ENCODE measurements at regions not wholly inside any gene's neighbourhood (a gene's known extent, or its start where the extent isn't known, plus 50 kb on each side); places are given as distances from the start of the nearest gene placed in this dataset.

GRCh38 chr1:5501206-5501930 lies 490.9 kb downstream of the NPHP4 start:
- no peaks in the 10 kb centered on the region for H3K36me3 ChIP-seq (ENCODE audit: insufficient read depth)
- Mint-ChIP-seq H3K27me3 (ENCODE audit: insufficient read depth, low read depth, poor library complexity) (peaks cover 4% of the 10 kb centered on the region), H3K36me3 (ENCODE audit: low read depth) (no peaks in the 10 kb centered on the region), H3K4me1 (no peaks in the 10 kb centered on the region; the same call in 2 of the 3 replicates), H3K27ac (no peak overlapping the region), H3K4me3 (no peak overlapping the region), H3K9me3 (no peaks in the 10 kb centered on the region; the same call in 2 of the 3 replicates)
- no peaks in the 10 kb centered on the region for H3K4me1 ChIP-seq (ENCODE audit: insufficient read depth)
- no peaks in the 10 kb centered on the region for H3F3A ChIP-seq (replicated peaks; ENCODE audit: low read depth)
- DNase-seq (ENCODE audit: low spot score) (no peak), ATAC-seq (no peak)
- no peaks in the 10 kb centered on the region for H4K20me1 ChIP-seq (replicated peaks; ENCODE audit: insufficient read depth)
- no peak overlapping the region for H3K4me3 ChIP-seq
- TF ChIP-seq POLR2AphosphoS5 (IDR thresholded peaks at IDR 0.05; ENCODE audit: low read depth) (no peak), NANOG (IDR thresholded peaks at IDR 0.05; ENCODE audit: borderline replicate concordance) (no peak), CREB1 (CRISPR knock-in tag; IDR thresholded peaks at IDR 0.05; ENCODE audit: low read depth) (no peak), REST (IDR thresholded peaks at IDR 0.05; ENCODE audit: unreplicated experiment) (no peak), CTCF (conservative IDR thresholded peaks at IDR 0.05; ENCODE audit: low read depth in 2 of 2) (no peak), ETS1 (IDR thresholded peaks at IDR 0.05) (no peak), EZH2phosphoT487 (IDR thresholded peaks at IDR 0.05; ENCODE audit: unreplicated experiment) (no peak), STAT1 (IDR thresholded peaks at IDR 0.05; ENCODE audit: unreplicated experiment) (no peak), EZH2 (IDR thresholded peaks at IDR 0.05; ENCODE audit: low read depth, unreplicated experiment) (no peak), ZNF462 (CRISPR knock-in tag; IDR thresholded peaks at IDR 0.05) (no peak), ZNF331 (CRISPR knock-in tag; IDR thresholded peaks at IDR 0.05; ENCODE audit: low read depth) (no peak), JUNB (IDR thresholded peaks at IDR 0.05; ENCODE audit: unreplicated experiment) (no peak)
- H3K4me2 ChIP-seq = no peak overlapping the region
- H3K27ac ChIP-seq (ENCODE audit: low read depth) = no peak overlapping the region
- H3K79me2 ChIP-seq (replicated peaks; ENCODE audit: insufficient read depth) = no peaks in the 10 kb centered on the region
- H3K27me3 ChIP-seq (ENCODE audit: insufficient read depth) = no peaks in the 10 kb centered on the region
- no peaks in the 10 kb centered on the region for H3K9me2 ChIP-seq (ENCODE audit: insufficient read depth)
- no peak overlapping the region for H2AFZ ChIP-seq
